8988T (cell line): ENCODE measurements at regions not wholly inside any gene's neighbourhood (a gene's known extent, or its start where the extent isn't known, plus 50 kb on each side); places are given as distances from the start of the nearest gene placed in this dataset.

Experiments used
- DNase-seq: peaks from one replicate; pipeline ENCODE4 v3.0.0; 2011

GRCh38 chr5:173691931-173692330 lies 75.5 kb upstream of the BOD1 start:
- no peak for DNase-seq

GRCh38 chr5:173693670-173694069 lies 77.2 kb upstream of the BOD1 start:
- no peak for DNase-seq

- DNase-seq, result no peak
Observed at GRCh38 chr5:173696216-173696615, 79.8 kb upstream of the BOD1 start.

- DNase-seq, result no peak
Observed at GRCh38 chr5:173697931-173698579, 81.6 kb upstream of the BOD1 start.

GRCh38 chr5:173699966-173700365 lies 83.5 kb upstream of the BOD1 start:
- DNase-seq, result no peak

GRCh38 chr5:173703466-173703865 lies 87.0 kb upstream of the BOD1 start:
- DNase-seq, result no peak

- no peak for DNase-seq
Observed at GRCh38 chr5:173704615-173705511, 88.4 kb upstream of the BOD1 start.

GRCh38 chr5:173705512-173706044 lies 89.1 kb upstream of the BOD1 start:
- no peak for DNase-seq

- DNase-seq, result no peak
Observed at GRCh38 chr5:173706700-173707099, 90.2 kb upstream of the BOD1 start.

- DNase-seq, result no peak
Observed at GRCh38 chr5:173707392-173707791, 90.9 kb upstream of the BOD1 start.

GRCh38 chr5:173709145-173709544 lies 92.7 kb upstream of the BOD1 start:
- no peak for DNase-seq

- DNase-seq, result no peak
Observed at GRCh38 chr5:173709761-173710160, 93.3 kb upstream of the BOD1 start.

GRCh38 chr5:173710528-173710927 lies 94.1 kb upstream of the BOD1 start:
- DNase-seq, result no peak

- DNase-seq, result no peak
Observed at GRCh38 chr5:173711466-173711865, 95.0 kb upstream of the BOD1 start.

- DNase-seq, result no peak
Observed at GRCh38 chr5:173712609-173713175, 96.2 kb upstream of the BOD1 start.

GRCh38 chr5:173714551-173715428 lies 98.3 kb upstream of the BOD1 start:
- peak; percentile 51 for DNase-seq

GRCh38 chr5:173715607-173716006 lies 99.2 kb upstream of the BOD1 start:
- no peak for DNase-seq

- DNase-seq, result no peak
Observed at GRCh38 chr5:173716058-173716682, 99.7 kb upstream of the BOD1 start.

GRCh38 chr5:173717959-173718358 lies 101.5 kb upstream of the BOD1 start:
- no peak for DNase-seq

GRCh38 chr5:173718469-173718868 lies 102.0 kb upstream of the BOD1 start:
- DNase-seq, result no peak

- DNase-seq, result no peak
Observed at GRCh38 chr5:173719731-173720082, 103.3 kb upstream of the BOD1 start.

GRCh38 chr5:173720286-173720952 lies 104.0 kb upstream of the BOD1 start:
- DNase-seq, result no peak
